ENCODE measurements at regions not wholly inside any gene's neighbourhood (a gene's known extent, or its start where the extent isn't known, plus 50 kb on each side); places are given as distances from the start of the nearest gene placed in this dataset.

DNA sequence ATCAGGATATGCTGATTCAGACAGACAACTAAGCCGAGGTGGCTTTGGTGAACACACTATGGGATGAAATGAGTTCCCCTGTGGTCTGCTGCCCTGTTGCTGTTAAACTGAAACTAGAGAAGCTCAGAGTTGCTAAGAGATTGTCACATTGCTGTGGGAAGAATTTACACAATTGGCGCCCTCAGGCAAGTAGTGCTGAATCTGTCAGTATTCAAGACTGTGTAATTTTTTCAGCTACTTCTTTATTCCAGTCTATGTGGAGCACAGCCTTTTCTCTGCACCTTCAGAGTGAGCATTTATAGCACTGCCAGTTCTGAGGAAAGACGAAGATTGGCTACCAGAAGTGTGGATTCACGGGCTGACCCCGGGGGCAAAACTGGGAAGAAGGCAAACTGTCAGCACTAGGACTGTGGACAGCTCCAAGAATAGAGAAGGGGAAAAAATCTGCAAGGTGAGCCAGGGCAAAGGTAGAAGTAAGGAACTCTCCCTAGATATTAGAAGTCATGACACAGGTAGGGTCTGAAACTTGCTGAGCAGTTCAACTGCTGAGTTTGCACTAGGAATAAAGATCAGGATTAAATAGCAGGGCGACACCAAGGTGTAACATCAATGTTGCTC lies 218.8 kb upstream of the TMPO start:
- no peak for DNase-seq

DNA sequence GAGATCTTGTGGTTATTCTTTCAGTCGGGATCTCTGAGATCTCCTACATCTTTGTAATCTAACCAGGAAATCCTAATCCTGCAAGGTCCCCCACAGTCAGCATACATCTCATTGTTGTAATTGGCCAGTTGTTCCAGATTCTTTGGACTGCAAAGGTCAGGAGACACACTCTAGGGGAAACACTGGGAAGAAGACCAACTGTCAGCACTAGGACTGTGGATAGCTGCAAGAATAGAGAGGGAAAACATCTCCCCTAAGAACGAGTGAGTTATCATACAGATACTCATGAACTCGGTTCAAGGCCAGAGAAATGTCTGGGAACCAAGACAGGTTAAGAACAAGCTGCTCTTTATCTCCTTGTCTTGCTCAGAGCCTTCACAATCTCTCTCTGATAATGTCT lies 217.9 kb upstream of the TMPO start:
- DNase-seq: no peak

DNA sequence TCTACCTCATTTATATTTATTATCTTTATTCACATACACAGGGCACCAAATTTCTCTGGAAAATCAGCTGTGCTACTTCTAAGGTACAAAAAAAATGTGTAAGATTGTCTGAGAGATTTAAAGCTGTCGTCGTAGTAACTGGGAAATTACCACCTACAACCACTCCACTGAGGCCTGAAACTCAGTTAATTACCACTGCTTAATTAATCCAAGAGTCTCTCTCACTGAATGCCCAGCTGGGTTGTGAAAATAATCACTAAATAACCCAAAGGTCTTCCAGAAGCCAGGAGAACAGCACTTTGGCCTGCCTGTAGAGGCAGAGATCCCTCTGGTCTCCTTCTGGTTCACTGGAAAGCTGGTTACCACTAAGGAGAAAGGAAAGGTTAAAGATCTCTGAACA lies 207.2 kb upstream of the TMPO start:
- no peak for DNase-seq

DNA sequence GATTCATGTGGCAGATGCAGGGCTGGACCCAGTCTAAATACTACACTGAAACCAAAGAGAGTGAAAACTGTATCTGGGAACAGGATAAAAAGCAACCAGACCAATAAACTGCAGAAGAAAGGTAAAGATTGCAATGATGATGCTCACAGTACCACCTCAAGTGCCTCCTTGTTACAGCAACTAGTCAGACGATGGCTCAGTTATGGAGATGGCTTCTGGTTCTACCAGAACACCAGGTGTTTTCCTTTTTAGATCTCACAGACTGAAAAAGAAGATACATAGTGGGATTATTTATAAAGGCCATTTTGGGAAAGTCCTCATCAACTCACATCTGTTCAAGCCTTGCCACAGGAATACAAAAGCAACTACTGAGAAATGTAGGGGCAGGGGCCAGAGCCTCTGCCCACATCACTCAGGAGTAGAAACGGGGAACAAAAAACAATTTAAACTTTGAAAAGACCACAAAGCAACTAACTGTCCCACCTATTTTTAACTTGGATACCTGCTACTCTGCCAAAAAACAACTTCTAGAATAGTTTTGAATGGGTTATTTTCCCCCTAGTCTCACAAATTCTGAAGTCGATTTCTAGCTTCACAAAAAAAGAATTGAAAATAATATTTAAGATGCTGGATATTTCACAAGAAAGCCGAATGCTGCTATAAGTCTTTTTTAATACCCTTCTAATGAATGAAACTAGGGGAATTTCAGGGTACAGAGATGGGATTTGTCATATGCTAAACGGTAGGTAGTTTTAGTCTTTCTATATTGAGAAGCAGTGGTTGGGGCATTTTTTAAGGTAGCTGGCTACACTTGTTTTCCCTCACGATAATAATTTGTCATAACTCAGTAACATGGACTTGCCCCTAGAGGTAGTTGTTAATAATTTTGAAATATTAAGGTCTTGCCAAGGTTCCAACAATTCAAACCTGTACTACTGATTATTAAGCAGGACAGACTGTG lies 197.2 kb upstream of the TMPO start:
- DNase-seq: no peak

DNA sequence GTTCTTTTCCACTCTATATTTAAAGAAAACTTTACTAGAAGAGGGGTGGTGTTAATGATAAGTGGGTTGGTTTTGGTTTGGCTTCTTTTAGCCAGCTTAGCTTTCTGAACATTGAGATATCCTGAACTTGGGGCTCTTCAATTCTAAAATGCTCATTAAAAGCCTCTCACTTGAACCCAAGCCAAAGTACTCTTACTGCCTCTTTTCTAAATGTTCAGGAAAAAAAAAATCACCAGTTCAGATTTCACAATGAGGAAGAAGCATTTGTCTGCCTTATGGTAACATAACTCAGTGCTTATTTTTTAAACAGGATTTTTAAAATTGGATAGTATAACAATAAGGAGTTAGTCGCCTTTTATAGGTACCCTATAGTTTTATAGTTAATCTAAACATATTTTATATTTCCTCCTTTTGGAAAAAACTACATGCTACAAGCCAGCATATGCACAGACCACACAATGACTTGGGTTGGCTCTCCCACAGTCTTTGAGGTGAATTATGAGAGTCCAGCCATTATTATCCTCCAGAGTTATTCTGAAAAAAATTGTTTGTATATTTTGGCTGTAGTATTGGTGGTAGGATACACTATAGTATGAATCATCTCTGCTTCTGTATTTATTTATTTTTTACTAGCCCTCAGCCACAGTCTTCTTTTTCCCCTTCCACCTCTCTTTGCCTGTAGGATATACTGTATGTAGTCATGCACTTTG lies 195.5 kb upstream of the TMPO start:
- DNase-seq: no peak

DNA sequence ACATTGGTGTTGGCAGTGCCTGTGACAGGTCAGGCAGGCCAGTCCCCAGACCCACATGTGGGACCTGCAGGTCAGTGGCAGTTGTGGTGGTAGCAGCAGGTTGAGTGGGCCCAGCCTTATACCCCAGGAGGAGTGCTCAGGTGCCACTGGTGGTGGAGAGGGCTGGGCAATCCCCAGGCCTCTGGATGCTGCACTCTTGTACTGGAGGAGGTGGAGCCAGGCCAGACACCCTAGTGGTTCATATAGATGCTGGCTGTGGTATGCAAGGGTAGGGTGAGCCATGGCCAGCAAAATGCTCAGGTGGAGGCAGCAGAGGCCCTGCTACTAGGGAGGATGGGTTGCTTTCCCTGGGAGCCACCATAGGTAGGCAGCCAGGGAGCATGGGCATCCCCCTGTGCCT lies 190.4 kb upstream of the TMPO start:
- DNase-seq: no peak

DNA sequence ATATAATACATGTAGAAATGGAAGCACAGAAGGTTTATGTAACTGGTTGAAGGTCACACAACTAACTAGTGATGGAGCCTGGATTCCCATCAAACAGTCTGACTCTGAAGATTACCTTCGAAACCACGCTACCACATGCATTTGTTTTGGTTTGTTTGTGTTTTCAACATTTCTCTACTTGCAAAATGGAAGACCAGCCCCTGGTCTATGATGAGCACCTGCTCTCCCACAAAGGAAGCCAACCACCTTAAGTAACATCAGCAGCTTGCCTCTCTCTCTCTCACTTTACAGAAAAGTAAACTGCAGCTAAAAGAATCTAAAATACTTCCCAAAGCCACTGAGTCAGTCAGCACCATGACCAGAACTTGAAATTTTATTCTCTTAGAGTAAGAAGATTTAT lies 186.9 kb upstream of the TMPO start:
- DNase-seq: no peak

DNA sequence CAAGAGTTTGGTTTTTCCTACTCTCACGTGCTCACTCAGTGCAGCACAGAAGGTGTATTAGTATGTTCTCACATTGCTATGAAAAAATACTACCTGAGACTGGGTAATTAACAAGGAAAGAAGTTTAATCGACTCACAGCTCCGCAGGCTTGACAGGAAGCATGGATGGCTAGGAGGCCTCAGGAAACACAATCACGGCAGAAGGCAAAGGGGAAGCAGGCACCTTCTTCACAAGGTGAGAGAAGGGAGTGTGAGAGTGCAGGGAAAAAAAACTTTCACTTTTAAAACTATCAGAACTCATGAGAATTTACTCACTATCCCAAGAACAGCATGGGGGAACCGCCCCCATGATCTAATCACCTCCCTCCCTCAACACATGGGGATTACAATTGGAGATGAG lies 185.8 kb upstream of the TMPO start:
- DNase-seq: no peak

DNA sequence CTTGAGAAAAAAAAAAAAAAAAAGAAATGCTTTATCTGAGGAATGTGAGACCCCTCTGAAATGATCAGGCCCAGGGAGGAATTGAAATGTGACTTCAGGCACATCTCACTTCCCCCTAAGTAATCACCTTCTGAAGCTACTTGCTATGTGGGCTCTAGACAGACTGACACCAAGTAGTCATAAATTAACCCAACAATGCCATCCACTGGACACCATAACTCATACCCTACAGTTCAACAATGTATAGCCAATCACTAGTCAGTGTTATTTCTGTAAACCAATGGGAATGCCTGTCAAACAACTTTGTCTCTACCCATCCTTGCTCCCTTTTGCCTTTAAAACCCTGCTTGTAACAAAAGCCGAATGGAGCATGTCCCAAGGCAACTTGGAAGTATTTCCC lies 182.7 kb upstream of the TMPO start:
- no peak for DNase-seq

DNA sequence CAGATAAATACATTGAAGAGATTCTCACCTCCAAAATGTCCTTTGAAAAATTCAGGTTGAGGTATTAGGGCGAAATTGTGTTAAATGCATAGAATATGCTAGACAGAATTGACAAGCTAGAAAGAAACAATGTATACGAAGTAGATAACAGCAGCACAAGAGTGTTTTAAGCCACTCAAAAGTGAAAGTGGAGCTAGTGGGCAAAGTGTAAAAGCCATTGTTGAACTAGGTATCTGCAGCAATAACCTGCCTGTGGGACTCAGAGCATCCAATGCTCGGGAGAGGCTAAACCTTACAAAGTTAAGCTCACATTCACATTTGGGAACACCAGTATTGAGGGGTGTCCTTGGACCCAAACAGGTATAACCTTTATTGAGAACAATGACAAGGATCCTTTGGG lies 180.6 kb upstream of the TMPO start:
- no peak for DNase-seq

DNA sequence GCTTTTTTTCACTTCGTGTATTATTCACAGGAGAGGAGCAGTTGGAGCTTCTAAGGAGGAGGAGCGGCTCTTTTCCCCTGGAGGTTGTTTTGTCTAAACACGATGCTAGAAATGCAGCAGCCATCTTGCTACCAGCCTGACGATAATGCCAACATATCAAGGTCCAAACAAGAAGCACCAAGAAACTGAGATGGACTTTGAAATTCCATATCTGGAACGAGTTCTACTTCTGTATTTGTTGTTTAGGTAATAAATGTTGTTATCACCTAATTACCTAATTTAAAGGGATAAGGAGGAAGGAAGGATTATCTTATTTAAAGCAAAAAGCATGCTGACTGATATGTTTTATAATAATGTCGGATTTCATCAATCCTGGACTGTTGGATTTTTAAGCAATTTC lies 174.4 kb upstream of the TMPO start:
- DNase-seq: no peak

DNA sequence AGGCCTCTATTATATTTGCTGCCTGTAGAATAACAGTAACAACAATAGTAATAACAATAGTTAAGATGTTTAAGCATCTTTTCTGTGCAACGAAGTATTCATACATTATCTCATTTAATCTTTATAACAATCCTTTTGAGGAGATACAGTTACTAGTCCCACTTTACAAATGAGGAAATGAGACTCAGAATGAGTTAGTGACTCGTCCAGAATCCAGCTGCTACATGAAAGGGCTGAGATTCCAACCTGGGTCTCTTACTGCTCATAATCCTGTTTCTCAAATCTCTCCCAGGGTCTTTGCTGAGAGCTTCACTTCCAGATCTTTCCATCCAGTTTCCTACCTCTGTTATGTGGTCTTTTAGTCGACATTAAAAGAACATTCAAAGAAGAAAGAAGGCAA lies 173.7 kb upstream of the TMPO start:
- DNase-seq: no peak

DNA sequence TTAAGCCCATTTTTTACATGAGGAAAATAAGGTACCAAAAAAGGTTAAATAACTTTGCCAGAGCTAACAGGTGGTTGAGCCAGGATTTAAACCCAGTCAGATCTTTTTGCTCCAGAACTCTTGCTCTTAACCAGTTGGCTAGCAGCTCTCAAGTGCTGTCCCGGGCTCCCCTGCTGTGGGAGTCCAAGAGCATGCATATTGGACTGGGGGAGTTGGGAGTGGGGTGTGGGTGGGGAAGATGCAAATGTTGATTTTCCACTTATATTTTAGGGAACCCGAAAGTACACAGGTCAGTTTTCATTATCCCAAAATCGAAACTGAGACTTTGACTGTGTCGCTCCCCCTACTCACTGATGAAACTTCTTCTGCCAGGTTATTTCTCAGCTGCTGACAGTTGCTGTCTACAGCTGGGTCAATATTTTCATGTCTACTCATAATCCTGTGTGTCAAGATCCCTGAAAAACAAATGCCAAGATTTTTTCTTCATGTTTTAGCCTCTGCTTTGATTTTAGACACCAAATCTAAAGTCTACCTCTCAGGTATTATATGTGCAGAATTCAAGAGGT lies 172.3 kb upstream of the TMPO start:
- no peak for DNase-seq

DNA sequence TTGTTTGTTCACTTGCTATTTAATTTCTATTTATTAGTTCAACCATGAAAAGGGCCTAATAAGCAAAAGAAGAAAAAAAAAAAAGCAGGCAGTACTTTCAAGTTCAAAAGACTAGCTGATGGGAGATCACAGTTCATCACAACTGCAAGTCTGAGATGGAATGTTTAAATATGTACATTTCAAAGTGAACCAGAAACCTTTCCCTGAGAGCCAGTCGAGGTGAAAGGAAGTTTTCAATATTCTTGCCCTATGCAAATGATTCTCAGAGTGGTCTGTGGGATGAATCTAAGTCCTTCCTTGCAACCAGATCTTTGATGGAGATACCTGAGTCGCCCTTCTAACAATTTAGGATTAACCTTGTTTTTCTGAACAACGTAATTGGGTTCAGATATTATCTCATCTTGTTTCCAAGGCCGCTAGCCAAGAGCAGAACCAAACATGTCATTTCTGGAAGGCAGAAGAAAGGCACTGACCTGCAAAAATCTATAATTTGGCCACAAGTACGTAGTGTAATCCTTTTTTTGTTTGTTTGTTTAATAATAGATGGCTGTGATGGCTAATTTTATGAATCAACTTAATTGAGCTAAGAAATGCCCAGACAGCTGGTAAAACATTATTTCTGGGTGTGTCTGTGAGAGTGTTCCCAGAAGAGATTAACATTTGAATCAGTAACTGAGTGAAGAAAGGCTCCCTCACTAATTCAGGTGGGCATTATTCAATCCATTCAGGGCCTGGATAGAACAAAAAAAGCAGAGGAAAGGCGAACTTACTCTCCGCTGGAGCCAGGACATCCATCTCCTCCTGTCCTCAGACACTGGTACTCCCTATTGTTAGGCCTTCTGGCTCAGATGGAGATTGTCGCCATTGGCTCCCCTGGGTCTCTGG lies 171.1 kb upstream of the TMPO start:
- no peak for DNase-seq

DNA sequence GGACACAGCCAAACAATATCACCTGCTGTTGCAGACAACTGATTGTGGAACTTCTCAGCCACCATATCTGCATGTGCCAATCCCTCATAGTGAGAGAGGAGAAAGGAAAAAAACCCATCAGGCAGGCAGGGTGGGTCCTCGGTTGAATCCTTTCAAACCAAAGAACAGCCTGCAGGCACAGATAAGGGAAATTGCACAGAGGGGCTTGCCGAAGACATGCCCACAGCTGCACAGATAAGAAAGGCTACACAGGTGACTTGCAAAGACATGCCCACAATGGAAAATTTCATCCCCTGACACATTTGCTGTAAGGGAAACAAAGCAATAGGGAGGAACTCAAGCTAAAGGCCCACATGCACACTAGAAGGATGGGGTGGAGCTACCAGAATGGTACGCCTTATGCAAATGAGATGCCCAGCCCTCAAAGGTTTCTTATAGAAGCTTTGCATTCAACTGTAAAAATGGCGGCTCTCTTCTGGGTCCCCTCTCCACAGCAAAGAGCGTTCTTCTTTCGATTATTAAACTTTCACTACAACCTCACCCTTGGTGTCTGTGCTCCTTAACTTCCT lies 170.0 kb upstream of the TMPO start:
- no peak for DNase-seq

DNA sequence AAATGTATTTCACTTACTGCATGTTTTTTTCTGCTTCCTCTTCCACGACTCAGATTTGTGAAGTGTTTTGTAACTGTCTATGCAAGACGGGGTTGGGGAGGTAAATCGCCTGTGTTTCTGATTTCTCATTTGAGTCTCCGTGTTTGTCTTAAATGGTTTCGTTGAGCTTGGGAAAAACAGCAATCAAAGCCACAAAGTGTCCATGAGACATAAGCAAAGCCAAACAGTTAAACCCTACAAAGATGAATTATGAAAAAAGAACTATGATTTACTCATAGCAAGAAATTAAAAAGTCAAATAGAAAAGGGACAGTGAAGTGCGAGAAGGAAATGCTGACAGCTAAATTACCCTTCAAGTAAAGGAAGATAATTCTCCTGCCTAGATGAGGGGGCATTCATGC lies 164.3 kb upstream of the TMPO start:
- DNase-seq: no peak

DNA sequence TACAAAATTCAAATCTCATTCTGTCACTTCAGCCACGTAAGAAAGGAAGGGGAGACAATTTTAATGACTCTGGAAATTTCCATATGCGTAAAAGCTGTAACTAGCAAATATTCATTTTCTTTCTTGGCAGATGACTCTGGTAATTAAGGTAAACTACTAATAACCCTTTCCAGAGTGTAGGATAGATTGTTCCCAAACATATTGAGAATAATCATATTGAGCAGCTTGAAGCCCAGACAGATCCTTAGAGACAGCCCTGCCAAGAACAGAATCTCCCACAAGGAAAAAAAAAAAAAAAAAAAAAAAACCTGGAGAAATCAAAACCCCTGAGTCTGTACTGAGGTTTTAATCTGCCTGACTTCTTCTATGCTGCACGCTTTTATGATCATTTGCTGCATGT lies 163.6 kb upstream of the TMPO start:
- DNase-seq: no peak

DNA sequence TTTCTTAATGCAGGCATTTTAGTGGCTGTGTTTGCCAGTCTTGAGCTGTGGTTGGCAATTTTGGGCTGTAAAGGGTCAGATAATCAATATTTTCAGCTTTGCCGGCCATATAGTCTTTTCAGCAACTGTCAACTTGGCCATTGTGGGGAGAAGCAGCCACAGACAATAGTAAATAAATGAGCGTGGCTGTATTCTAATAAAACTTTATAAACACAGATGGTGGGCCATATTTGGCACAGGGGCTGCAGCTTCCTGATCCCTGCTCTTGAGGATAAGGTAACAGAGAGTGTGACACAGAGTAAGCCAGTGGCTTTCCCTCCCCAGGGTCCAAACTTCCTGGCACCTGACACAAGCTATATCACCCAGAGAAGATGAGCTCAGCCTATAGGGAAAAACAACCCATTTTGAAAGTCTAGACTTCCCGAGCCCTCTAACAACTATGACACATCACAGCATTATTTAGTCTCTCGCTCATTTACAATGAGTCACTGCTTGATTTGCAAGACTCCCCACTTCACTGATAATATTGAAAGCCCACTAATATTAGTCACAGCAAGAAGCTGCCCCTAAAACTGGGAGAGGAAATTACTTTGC lies 163.1 kb upstream of the TMPO start:
- no peak for DNase-seq

DNA sequence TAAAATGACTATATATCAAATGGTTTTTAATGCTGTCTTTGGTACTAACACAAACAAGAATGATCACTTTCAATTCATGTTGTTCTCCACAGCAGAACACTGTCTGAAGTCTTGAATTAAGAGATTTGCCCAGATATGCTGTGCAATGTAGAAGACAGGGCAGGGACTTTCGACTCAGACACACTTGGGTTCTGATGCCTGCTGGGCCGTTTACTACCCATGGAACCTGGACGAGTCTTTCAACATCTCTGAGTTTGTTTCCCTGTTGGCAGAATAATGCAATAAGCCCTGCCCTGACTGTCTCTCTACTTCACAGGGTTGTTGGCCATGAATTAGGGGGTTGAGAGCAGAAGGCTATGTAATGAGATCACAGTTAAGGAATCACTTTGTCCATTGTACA lies 162.6 kb upstream of the TMPO start:
- DNase-seq: no peak

DNA sequence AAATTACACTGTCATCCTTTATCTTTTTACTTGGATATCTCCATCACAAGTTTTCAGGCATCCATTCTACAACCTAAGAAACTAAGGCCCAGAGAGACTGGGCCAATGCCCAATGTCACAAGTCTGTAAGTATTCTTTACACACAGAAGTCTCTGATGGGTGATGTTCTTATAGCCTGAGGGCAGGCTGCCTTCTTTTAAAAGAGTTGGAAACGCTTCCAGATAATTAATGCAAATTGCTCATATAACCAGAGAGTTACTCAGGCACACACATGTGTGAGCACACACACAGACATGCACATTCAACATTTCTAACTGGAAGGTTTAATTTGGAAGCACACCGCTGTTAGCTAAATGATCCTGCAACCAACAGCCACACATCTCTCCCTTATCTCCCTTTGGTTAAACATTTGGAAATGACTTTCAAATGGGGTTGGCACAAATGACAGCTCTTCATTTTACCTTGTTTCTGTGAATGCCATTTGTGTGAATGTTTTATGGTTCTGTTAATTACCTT lies 160.8 kb upstream of the TMPO start:
- no peak for DNase-seq

DNA sequence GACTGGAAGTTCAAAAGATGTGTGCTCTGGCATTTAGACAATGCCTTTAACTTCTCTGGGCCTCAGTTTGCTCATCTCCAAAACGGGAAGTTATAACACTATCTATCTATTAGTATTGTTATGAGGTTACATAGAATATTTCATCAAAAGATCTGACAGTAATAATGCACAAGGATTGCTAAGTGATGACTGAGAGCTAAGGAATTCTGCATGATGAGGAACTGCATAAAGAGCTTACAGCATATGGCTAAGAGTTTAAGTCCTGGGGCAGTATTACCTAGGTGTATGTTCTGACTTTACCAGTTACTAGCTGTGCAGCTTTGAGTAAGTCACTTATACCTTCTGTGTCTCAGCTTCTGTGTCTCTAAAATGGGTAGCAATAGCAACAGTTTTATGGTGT lies 160.1 kb upstream of the TMPO start:
- DNase-seq: no peak

DNA sequence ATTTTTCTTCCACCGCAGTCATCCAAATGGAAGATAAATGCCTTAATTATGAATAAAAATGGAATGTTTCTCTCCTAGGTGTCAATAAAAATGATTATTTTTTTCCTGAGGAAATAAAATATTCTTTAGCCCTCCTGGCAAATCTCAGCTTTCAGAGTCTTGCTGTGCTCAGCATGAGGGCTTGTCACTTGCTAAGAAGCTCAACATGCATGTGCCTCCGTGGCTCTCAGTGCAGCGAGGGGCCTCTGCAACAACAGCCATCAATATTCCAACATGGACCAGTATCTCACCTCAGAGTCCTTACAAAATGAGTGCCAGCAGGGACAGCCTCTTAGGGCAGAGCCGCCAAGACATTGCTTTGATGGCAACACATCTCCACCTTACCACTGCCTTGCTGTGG lies 159.5 kb upstream of the TMPO start:
- DNase-seq: no peak

Data from CD4-positive, alpha-beta T cell treated with Interleukin-4 for 4 hours (primary cell).